DND-41 (cell line): ENCODE measurements at regions not wholly inside any gene's neighbourhood (a gene's known extent, or its start where the extent isn't known, plus 50 kb on each side); places are given as distances from the start of the nearest gene placed in this dataset.

Source experiments
- ATAC-seq: fragments of 200-7000 bp; cut with Tn5 transposase; 3 replicates; pipeline ENCODE4 v1.9.1; 2021; ENCODE audit warnings: low read depth; ENCODE audit not compliant: insufficient read depth
- DNase-seq: peaks from one replicate; pipeline ENCODE4 v3.0.0-alpha.2; 2020
- H2AFZ ChIP-seq: 2 replicates; pipeline ENCODE4 v1.6.0; 2012; ENCODE audit warnings: low read depth, low read length
- H3K27ac ChIP-seq: 2 replicates; pipeline ENCODE4 v1.5.1; 2012; ENCODE audit warnings: low read length, inconsistent platforms
- H3K27me3 ChIP-seq: fragments of 200-600 bp; sonication (generic); 2 replicates; pipeline ENCODE4 v1.6.0; 2012; ENCODE audit warnings: low read length, mild to moderate bottlenecking, inconsistent platforms; ENCODE audit not compliant: insufficient read depth, poor library complexity
- H3K36me3 ChIP-seq: 2 replicates; pipeline ENCODE4 v1.5.1; 2012; ENCODE audit warnings: low read length, inconsistent platforms; ENCODE audit not compliant: insufficient read depth
- H3K4me1 ChIP-seq: 2 replicates; pipeline ENCODE4 v1.5.1; 2012; ENCODE audit warnings: mild to moderate bottlenecking, low read length; ENCODE audit not compliant: insufficient read depth
- H3K4me2 ChIP-seq: 2 replicates; pipeline ENCODE4 v1.6.0; 2012; ENCODE audit warnings: mild to moderate bottlenecking, moderate library complexity, low read length, inconsistent platforms; ENCODE audit not compliant: insufficient read depth
- H3K4me3 ChIP-seq, 2 experiments: fragments of 200-600 bp in 1 of 2; shearing (Covaris generic) in 1 of 2; 2 replicates each; pipeline ENCODE4 v1.5.1; 2012 to 2016; ENCODE audit warnings: inconsistent platforms in 2 of 2, low read length in 2 of 2, mild to moderate bottlenecking in 2 of 2, low read depth in 1 of 2, moderate library complexity in 1 of 2
- H3K79me2 ChIP-seq: 2 replicates; pipeline ENCODE4 v1.6.0; 2012; ENCODE audit warnings: low read length, inconsistent platforms; ENCODE audit not compliant: insufficient read depth
- H3K9ac ChIP-seq: 2 replicates; pipeline ENCODE4 v1.6.0; 2012; ENCODE audit warnings: low read depth, mild to moderate bottlenecking, inconsistent platforms, low read length, moderate library complexity
- H3K9me3 ChIP-seq: 2 replicates; pipeline ENCODE4 v1.5.1; 2012; ENCODE audit warnings: low read length, moderate library complexity, mild to moderate bottlenecking, inconsistent platforms; ENCODE audit not compliant: insufficient read depth, severe bottlenecking
- H4K20me1 ChIP-seq: 2 replicates; pipeline ENCODE4 v1.6.0; 2012; ENCODE audit warnings: low read length; ENCODE audit not compliant: insufficient read depth
- CTCF ChIP-seq: IDR thresholded peaks from 2 replicates; pipeline ENCODE4 v1.5.1; 2012; ENCODE audit warnings: borderline replicate concordance, low read length, moderate library complexity, mild to moderate bottlenecking; ENCODE audit not compliant: poor library complexity, severe bottlenecking; ENCODE audit errors: extremely low read depth
- EZH2 ChIP-seq: IDR thresholded peaks from 3 replicates; pipeline ENCODE4 v1.6.1; 2012; ENCODE audit warnings: borderline replicate concordance, low read depth, mild to moderate bottlenecking, moderate library complexity, low read length, inconsistent platforms; ENCODE audit not compliant: severe bottlenecking

- DNase-seq (peak; percentile 61), ATAC-seq (peak; percentile 77)
- no peaks in the 10 kb centered on the region for H3K79me2 ChIP-seq
- H3K27ac ChIP-seq: peak overlapping the region; percentile 64; the same call in 1 of the 2 replicates
- H4K20me1 ChIP-seq: no peaks in the 10 kb centered on the region
- no peaks in the 10 kb centered on the region for H3K9me3 ChIP-seq
- H2AFZ ChIP-seq: no peak overlapping the region
- no peaks in the 10 kb centered on the region for H3K36me3 ChIP-seq
- TF ChIP-seq EZH2 (no peak), CTCF (peak; percentile 74)
- no peaks in the 10 kb centered on the region for H3K27me3 ChIP-seq
- no peak overlapping the region for H3K9ac ChIP-seq
- H3K4me2 ChIP-seq: no peak overlapping the region
- H3K4me1 ChIP-seq: peaks cover 15% of the 10 kb centered on the region
- H3K4me3 ChIP-seq: no peak overlapping the region
These were observed 580.4 kb upstream of the TBL1XR1 start for GRCh38 chr3:177777699-177778098.

- Histone ChIP-seq H3K27ac (peak overlapping the region; percentile 64), H3K9ac (no peak overlapping the region), H3K27me3 (no peaks in the 10 kb centered on the region), H3K36me3 (no peaks in the 10 kb centered on the region), H3K9me3 (no peaks in the 10 kb centered on the region), H2AFZ (peak overlapping the region; percentile 55; the same call in 1 of the 2 replicates), H4K20me1 (no peaks in the 10 kb centered on the region), H3K79me2 (no peaks in the 10 kb centered on the region), H3K4me1 (peaks cover 15% of the 10 kb centered on the region), H3K4me3 (no peak overlapping the region), H3K4me2 (no peak overlapping the region)
- ATAC-seq (peak; percentile 77), DNase-seq (peak; percentile 29)
- TF ChIP-seq EZH2: no peak
- TF ChIP-seq CTCF: no peak
These were observed 581.4 kb upstream of the TBL1XR1 start for GRCh38 chr3:177778633-177779032.

- no peak overlapping the region for H3K4me2 ChIP-seq
- no peak overlapping the region for H3K4me3 ChIP-seq
- H3K9ac ChIP-seq: no peak overlapping the region
- H3K36me3 ChIP-seq: no peaks in the 10 kb centered on the region
- no peaks in the 10 kb centered on the region for H3K9me3 ChIP-seq
- no peak for DNase-seq
- TF ChIP-seq CTCF: no peak
- TF ChIP-seq EZH2: no peak
- H4K20me1 ChIP-seq: no peaks in the 10 kb centered on the region
- no peak overlapping the region for H3K27ac ChIP-seq
- H3K27me3 ChIP-seq: no peaks in the 10 kb centered on the region
- peaks cover 22% of the 10 kb centered on the region for H3K4me1 ChIP-seq
- ATAC-seq: no peak
- H3K79me2 ChIP-seq: no peaks in the 10 kb centered on the region
- H2AFZ ChIP-seq: no peak overlapping the region
These were observed 584.4 kb upstream of the TBL1XR1 start for GRCh38 chr3:177781686-177782161.

GRCh38 chr3:177783338-177783737 lies 586.1 kb upstream of the TBL1XR1 start:
- H3K9ac ChIP-seq: no peak overlapping the region
- ATAC-seq: no peak

More at GRCh38 chr3:177783338-177783737, 586.1 kb upstream of the TBL1XR1 start:
- TF ChIP-seq CTCF (no peak), EZH2 (no peak)
- H3K4me2 ChIP-seq: no peak overlapping the region
- no peaks in the 10 kb centered on the region for H3K36me3 ChIP-seq
- H3K79me2 ChIP-seq: no peaks in the 10 kb centered on the region
- H3K4me3 ChIP-seq: no peak overlapping the region
- no peaks in the 10 kb centered on the region for H3K27me3 ChIP-seq
- no peak overlapping the region for H3K27ac ChIP-seq
- no peaks in the 10 kb centered on the region for H3K9me3 ChIP-seq
- H4K20me1 ChIP-seq: no peaks in the 10 kb centered on the region
- peaks cover 15% of the 10 kb centered on the region for H3K4me1 ChIP-seq
- no peak overlapping the region for H2AFZ ChIP-seq
- DNase-seq: no peak
